Eye (tissue), 1 donor: ENCODE measurements at regions not wholly inside any gene's neighbourhood (a gene's known extent, or its start where the extent isn't known, plus 50 kb on each side); places are given as distances from the start of the nearest gene placed in this dataset.
"Not testable (repeated sequence)": the region's sequence is repeated elsewhere in the genome, so short reads cannot be mapped to it uniquely, and the experiment has no call there.

Experiments used
- DNase-seq: peaks from one replicate; pipeline ENCODE4 v3.0.0-alpha.2; 2015

DNA sequence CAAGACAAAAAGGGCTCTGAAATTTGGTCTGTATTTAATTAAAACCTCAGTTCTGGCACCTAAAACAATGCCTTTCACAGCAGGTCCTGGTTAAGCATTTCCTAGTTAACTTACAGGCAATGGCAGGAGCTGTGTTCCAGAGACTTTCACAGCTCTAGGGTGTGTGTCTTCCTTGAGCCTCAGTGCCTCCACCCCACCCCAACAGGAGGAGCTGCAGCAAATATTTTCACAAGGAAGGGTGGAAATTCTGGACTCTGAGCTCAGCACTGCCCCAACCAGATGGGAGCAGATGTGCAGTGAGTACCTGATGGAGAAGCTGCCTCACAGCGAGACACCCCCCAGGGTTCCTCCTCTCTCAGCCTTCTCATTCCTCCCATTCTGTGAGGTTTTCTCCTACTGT lies 106.3 kb upstream of the SPATA12 start:
- no peak for DNase-seq

- no peak for DNase-seq
These were observed 107.6 kb upstream of the SPATA12 start for GRCh38 chr3:56952846-56953245.

GRCh38 chr3:56952061-56952460 lies 108.4 kb upstream of the SPATA12 start:
- no peak for DNase-seq

GRCh38 chr3:56951366-56951765 lies 109.1 kb upstream of the SPATA12 start:
- DNase-seq: no peak

DNA sequence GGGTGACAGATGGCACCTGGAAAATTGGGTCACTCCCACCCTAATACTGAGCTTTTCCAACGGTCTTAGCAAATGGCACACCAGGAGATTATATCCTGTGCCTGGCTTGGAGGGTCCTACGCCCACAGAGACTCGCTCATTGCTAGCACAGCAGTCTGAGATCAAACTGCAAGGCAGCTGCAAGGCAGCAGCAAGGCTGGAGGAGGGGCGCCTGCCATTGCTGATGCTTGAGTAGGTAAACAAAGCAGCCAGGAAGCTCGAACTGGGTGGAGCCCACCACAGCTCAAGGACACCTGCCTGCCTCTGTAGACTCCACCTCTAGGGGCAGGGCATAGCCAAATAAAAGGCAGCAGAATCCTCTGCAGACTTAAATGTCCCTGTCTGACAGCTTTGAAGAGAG lies 115.1 kb upstream of the SPATA12 start:
- not testable (repeated sequence) for DNase-seq

GRCh38 chr3:56942523-56942922 lies 117.9 kb upstream of the SPATA12 start:
- no peak for DNase-seq

GRCh38 chr3:56940976-56941375 lies 119.5 kb upstream of the SPATA12 start:
- DNase-seq: no peak

GRCh38 chr3:56940321-56940720 lies 120.1 kb upstream of the SPATA12 start:
- no peak for DNase-seq

- DNase-seq: no peak
These were observed 120.6 kb upstream of the SPATA12 start for GRCh38 chr3:56939834-56940233.

GRCh38 chr3:56938530-56938929 lies 121.9 kb upstream of the SPATA12 start:
- no peak for DNase-seq

- no peak for DNase-seq
These were observed 122.9 kb upstream of the SPATA12 start for GRCh38 chr3:56937580-56937979.

GRCh38 chr3:56935811-56936210 lies 124.7 kb upstream of the SPATA12 start:
- no peak for DNase-seq

DNA sequence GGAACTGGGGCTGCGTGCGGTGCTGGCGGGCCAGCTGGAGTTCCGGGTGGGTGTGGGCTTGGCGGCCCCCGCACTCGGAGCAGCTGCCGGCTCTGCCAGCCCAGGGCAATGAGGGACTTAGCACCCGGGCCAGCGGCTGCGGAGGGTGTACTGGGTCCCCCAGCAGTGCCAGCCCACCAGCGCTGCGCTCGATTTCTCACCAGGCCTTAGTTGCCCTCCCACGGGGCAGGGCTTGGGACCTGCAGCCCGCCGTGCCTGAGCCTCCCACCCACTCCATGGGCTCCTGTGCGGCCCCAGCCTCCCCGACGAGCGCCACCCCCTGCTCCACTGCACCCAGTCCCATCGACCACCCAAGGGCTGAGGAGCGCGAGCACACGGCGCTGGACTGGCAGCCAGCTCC lies 126.0 kb upstream of the SPATA12 start:
- not testable (repeated sequence) for DNase-seq

DNA sequence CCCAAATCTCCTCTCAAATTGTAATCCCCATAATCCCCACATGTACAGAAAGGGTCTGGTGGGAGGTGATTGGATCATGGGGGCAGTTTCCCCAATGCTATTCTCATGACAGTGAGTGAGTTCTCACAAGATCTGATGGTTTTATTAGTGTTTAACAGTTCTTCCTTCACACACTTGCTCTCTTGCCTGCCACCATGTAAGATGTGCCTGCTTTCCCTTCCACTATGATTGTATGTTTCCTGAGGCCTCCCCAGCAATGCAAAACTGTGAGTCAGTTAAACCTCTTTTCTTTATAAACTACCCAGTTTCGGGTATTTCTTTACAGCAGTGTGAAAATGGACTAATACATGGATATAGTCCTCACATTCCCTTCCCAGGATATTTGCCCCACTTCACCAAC lies 126.7 kb upstream of the SPATA12 start:
- DNase-seq: no peak

- DNase-seq: no peak
These were observed 127.6 kb upstream of the SPATA12 start for GRCh38 chr3:56932866-56933265.

DNA sequence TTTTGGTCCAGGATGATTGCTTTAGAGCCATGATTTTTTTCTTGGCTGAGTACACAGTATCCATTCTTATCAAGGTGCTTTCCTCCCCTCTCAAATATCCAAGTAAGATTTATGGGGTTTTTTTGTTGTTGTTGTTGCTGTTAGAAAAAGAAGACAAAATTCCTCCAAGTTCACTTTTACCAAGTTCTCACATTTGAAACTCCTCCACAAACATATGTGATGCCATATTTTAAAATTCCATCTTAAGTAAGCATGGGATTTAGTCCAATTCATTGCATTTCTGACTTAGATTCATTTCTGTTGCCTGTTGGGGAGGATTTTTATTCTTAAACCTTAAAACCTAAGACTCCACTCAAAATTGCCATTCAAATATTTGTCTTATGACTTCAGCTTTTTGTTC lies 128.6 kb upstream of the SPATA12 start:
- DNase-seq: no peak

GRCh38 chr3:56930706-56931105 lies 129.0 kb upstream of the ARHGEF3 start:
- DNase-seq: no peak

GRCh38 chr3:56929809-56930615 lies 128.3 kb upstream of the ARHGEF3 start:
- DNase-seq: no peak

GRCh38 chr3:56928379-56929068 lies 126.8 kb upstream of the ARHGEF3 start:
- no peak for DNase-seq

GRCh38 chr3:56927855-56928254 lies 126.1 kb upstream of the ARHGEF3 start:
- DNase-seq: no peak

GRCh38 chr3:56926947-56927282 lies 125.2 kb upstream of the ARHGEF3 start:
- no peak for DNase-seq

- no peak for DNase-seq
These were observed 124.6 kb upstream of the ARHGEF3 start for GRCh38 chr3:56926243-56926946.

GRCh38 chr3:56924700-56925099 lies 123.0 kb upstream of the ARHGEF3 start:
- not testable (repeated sequence) for DNase-seq
